DOHH2 (cell line): ENCODE measurements at regions not wholly inside any gene's neighbourhood (a gene's known extent, or its start where the extent isn't known, plus 50 kb on each side); places are given as distances from the start of the nearest gene placed in this dataset.

Experiments
- CTCF ChIP-seq: fragments of 200-600 bp; sonication (generic); IDR thresholded peaks from one replicate; pipeline ENCODE4 v1.5.1; 2014; ENCODE audit warnings: antibody characterized with exemption, mild to moderate bottlenecking, low read depth, low read length; ENCODE audit not compliant: poor library complexity, severe bottlenecking
- EZH2phosphoT487 ChIP-seq: fragments of 200-600 bp; sonication (generic); IDR thresholded peaks from 2 replicates; pipeline ENCODE4 v1.6.1; 2017; ENCODE audit warnings: borderline replicate concordance, mild to moderate bottlenecking, antibody characterized with exemption, low read length, moderate library complexity, mixed read lengths

- TF ChIP-seq CTCF (no peak), EZH2phosphoT487 (no peak)
Observed at GRCh38 chr1:239841631-239842030, 250.1 kb upstream of the FMN2 start.
